ENCODE measurements at regions not wholly inside any gene's neighbourhood (a gene's known extent, or its start where the extent isn't known, plus 50 kb on each side); places are given as distances from the start of the nearest gene placed in this dataset.

DNA sequence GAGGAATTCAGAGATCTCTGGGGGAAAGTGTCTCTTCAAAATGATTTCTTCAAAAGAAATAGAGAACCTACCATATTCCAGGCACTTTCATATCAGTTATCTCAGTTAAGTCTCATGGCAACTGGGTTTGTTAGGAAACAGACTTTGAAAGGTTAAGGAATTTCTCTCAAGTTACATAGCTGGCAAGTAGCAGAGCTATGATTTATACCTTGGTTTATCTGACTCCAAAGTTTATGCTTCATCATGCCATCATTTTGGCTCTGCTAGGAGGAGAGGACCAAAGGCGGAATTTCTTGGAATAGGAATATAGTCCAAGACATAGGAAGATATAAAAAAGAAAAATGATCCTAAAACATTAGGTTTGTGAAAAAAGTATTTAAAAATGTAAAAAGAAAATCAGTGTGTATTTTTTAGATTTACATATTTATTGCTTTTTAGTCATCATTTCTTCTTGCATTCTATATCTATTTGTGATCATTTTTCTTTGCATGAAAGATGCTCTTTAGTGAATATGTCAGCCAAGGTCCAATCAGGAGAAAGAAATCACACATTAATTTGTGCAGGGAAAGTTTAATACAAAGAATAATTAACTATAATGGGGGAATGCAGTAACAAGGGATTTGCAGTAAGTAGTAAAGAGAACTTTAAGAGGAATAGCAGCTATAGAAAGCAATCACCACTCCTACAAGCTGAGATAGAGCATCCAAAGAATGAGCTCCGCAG is 199.1 kb upstream of the ZBED5 start:
- Histone ChIP-seq H3K36me3 (ENCODE audit: low read depth) (no peaks in the 10 kb centered on the region), H3K79me2 (ENCODE audit: insufficient read depth) (no peaks in the 10 kb centered on the region), H3K9me3 (ENCODE audit: low read depth) (no peaks in the 10 kb centered on the region), H3K4me2 (ENCODE audit: unreplicated experiment) (no peak overlapping the region), H3F3A (ENCODE audit: insufficient read depth) (no peaks in the 10 kb centered on the region), H2AFZ (no peak overlapping the region), H3K27ac (no peak overlapping the region), H3K9ac (no peak overlapping the region), H4K20me1 (ENCODE audit: insufficient read depth) (no peaks in the 10 kb centered on the region), H3K27me3 (replicated peaks; ENCODE audit: insufficient read depth) (peaks cover 21% of the 10 kb centered on the region), H3K4me3 (no peak overlapping the region), H3K9me2 (ENCODE audit: insufficient read depth) (no peaks in the 10 kb centered on the region), H3K4me1 (ENCODE audit: insufficient read depth) (no peaks in the 10 kb centered on the region)
- TF ChIP-seq EZH2phosphoT487 (IDR thresholded peaks at IDR 0.05; ENCODE audit: insufficient read depth, low read depth) (no peak), EZH2 (IDR thresholded peaks at IDR 0.05; ENCODE audit: insufficient read depth, poor library complexity, severe bottlenecking) (no peak)
- in situ Hi-C loops (cut with MboI), result no loop called here
- no peak for DNase-seq
- WGBS, 2 experiments (ENCODE audit: low coverage in 1 of 2, low lambda C conversion rate in 2 of 2, missing lambda C conversion rate in 2 of 2), result 53 to 56% methylated on average over 2 of the region's 2 CpGs

DNA sequence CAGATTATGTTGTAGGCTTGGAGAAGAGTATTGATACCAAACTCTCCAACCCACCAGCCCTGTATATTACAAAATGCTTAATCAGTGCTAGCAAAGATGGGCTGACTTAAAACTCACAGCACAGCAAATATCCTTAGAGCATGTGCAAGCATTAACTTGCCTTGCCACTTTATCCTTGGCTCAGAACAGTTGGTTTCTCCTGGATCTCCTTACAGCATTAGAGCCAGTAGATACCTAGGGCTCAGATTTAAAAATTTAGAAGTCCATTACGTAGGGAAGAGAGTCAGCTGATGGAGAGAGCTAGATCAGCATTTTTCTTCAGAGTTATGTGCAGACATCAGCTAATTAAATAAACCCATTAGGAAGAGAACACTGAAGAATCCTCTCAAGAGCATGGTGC is 198.5 kb upstream of the ZBED5 start:
- H3F3A ChIP-seq (ENCODE audit: insufficient read depth), result no peaks in the 10 kb centered on the region
- H3K4me1 ChIP-seq (ENCODE audit: insufficient read depth), result no peaks in the 10 kb centered on the region
- no peak overlapping the region for H3K27ac ChIP-seq
- H2AFZ ChIP-seq, result no peak overlapping the region
- no peaks in the 10 kb centered on the region for H3K79me2 ChIP-seq (ENCODE audit: insufficient read depth)
- H3K27me3 ChIP-seq (replicated peaks; ENCODE audit: insufficient read depth), result peaks cover 18% of the 10 kb centered on the region
- H3K9ac ChIP-seq, result no peak overlapping the region
- H3K9me3 ChIP-seq (ENCODE audit: low read depth), result no peaks in the 10 kb centered on the region
- in situ Hi-C loops (cut with MboI), result no loop called here
- 3 to 7% methylated on average over 1 of the region's 1 CpG for WGBS, 2 experiments (ENCODE audit: low coverage in 1 of 2, low lambda C conversion rate in 2 of 2, missing lambda C conversion rate in 2 of 2)
- H3K9me2 ChIP-seq (ENCODE audit: insufficient read depth), result no peaks in the 10 kb centered on the region
- no peaks in the 10 kb centered on the region for H4K20me1 ChIP-seq (ENCODE audit: insufficient read depth)
- TF ChIP-seq EZH2 (IDR thresholded peaks at IDR 0.05; ENCODE audit: insufficient read depth, poor library complexity, severe bottlenecking), result no peak
- no peak for TF ChIP-seq EZH2phosphoT487 (IDR thresholded peaks at IDR 0.05; ENCODE audit: insufficient read depth, low read depth)
- DNase-seq, result no peak
- no peak overlapping the region for H3K4me3 ChIP-seq
- H3K4me2 ChIP-seq (ENCODE audit: unreplicated experiment), result no peak overlapping the region
- H3K36me3 ChIP-seq (ENCODE audit: low read depth), result no peaks in the 10 kb centered on the region

DNA sequence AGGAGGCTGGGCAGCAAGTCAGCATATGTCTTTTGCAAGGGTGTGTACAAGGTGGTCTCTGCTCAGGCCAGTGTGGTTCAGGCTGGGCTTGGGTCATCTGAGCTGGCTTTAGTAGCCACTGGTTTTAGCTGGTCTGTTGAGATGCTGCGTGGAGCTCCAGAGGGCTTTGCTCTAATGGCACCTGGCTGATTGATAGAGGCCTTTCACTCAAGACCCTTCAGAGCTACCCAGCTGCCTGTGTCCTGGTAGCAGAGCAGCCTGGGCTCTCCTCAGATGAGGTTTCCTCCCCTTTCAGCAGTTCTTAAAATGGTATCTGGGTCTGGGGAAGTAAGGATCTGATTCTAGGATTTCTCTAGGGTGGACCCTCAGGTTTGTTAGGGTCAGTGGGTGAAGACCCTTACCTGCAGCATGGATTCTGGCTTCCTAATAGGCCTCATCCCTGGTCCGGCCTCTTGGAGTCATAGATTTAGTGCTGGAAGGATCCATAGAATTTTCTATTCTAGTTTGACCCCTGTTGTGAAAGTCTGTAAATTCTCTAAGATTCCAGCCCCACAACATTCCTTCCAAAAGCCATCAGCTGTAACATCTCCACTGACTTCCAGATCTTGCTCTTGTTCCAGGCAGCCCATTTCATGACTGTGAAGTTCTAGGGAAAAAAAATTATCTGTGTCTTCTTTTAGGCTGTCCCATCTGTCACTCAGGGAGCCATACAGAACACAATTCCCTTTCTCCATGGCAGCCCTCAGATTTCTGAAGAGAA is 190.2 kb upstream of the ZBED5 start:
- no peaks in the 10 kb centered on the region for H3K36me3 ChIP-seq (ENCODE audit: low read depth)
- no peak overlapping the region for H2AFZ ChIP-seq
- no peak overlapping the region for H3K4me3 ChIP-seq
- in situ Hi-C loops (cut with MboI), result loop anchor here (10.0 kb wide), 1 partner anchor 737 kb away; no protein-coding TSS in a partner anchor
- H3K27me3 ChIP-seq (replicated peaks; ENCODE audit: insufficient read depth), result no peaks in the 10 kb centered on the region
- TF ChIP-seq EZH2 (IDR thresholded peaks at IDR 0.05; ENCODE audit: insufficient read depth, poor library complexity, severe bottlenecking) (no peak), EZH2phosphoT487 (IDR thresholded peaks at IDR 0.05; ENCODE audit: insufficient read depth, low read depth) (no peak)
- H3K79me2 ChIP-seq (ENCODE audit: insufficient read depth), result no peaks in the 10 kb centered on the region
- WGBS, 2 experiments (ENCODE audit: low coverage in 1 of 2, low lambda C conversion rate in 2 of 2, missing lambda C conversion rate in 2 of 2), result 11 to 23% methylated on average over 2 of the region's 2 CpGs
- H3K4me2 ChIP-seq (ENCODE audit: unreplicated experiment), result no peak overlapping the region
- H3F3A ChIP-seq (ENCODE audit: insufficient read depth), result no peaks in the 10 kb centered on the region
- no peak overlapping the region for H3K9ac ChIP-seq
- H4K20me1 ChIP-seq (ENCODE audit: insufficient read depth), result no peaks in the 10 kb centered on the region
- no peak for DNase-seq
- H3K4me1 ChIP-seq (ENCODE audit: insufficient read depth), result no peaks in the 10 kb centered on the region
- H3K9me2 ChIP-seq (ENCODE audit: insufficient read depth), result no peaks in the 10 kb centered on the region
- H3K9me3 ChIP-seq (ENCODE audit: low read depth), result no peaks in the 10 kb centered on the region
- H3K27ac ChIP-seq, result no peak overlapping the region

DNA sequence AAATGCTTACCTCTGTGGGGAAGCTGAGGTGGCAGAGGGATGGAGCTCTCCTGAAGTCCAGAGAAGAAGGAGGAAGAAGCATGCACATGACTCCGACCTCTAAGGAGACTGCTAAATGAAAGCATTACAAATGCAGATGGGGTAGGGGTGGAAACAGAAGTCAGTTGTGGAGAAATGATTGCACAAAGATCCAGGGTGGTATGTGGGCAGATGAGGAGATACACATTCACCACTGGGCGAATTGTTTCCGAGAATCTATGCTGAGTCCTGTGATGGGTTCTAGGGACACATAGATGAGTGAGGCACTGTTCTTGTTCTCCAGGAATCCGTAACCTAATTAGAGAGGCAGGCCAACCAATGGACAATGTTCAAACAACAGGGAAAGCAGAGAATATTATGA is 188.9 kb upstream of the ZBED5 start:
- H3K27ac ChIP-seq, result no peak overlapping the region
- no peak overlapping the region for H2AFZ ChIP-seq
- 0 out of 2 replicates have a peak, but pooled peaks cover 3% of the 10 kb centered on the region for H3K27me3 ChIP-seq (replicated peaks; ENCODE audit: insufficient read depth)
- no peak overlapping the region for H3K9ac ChIP-seq
- H3K4me1 ChIP-seq (ENCODE audit: insufficient read depth), result no peaks in the 10 kb centered on the region
- in situ Hi-C loops (cut with MboI), result loop anchor here (10.0 kb wide), 1 partner anchor 738 kb away; no protein-coding TSS in a partner anchor
- no peaks in the 10 kb centered on the region for H3K9me2 ChIP-seq (ENCODE audit: insufficient read depth)
- H3F3A ChIP-seq (ENCODE audit: insufficient read depth), result no peaks in the 10 kb centered on the region
- no peaks in the 10 kb centered on the region for H3K36me3 ChIP-seq (ENCODE audit: low read depth)
- TF ChIP-seq EZH2phosphoT487 (IDR thresholded peaks at IDR 0.05; ENCODE audit: insufficient read depth, low read depth) (no peak), EZH2 (IDR thresholded peaks at IDR 0.05; ENCODE audit: insufficient read depth, poor library complexity, severe bottlenecking) (no peak)
- 52 to 55% methylated on average over 4 of the region's 4 CpGs for WGBS, 2 experiments (ENCODE audit: low coverage in 1 of 2, low lambda C conversion rate in 2 of 2, missing lambda C conversion rate in 2 of 2)
- H3K4me2 ChIP-seq (ENCODE audit: unreplicated experiment), result no peak overlapping the region
- no peak overlapping the region for H3K4me3 ChIP-seq
- H3K79me2 ChIP-seq (ENCODE audit: insufficient read depth), result no peaks in the 10 kb centered on the region
- no peaks in the 10 kb centered on the region for H4K20me1 ChIP-seq (ENCODE audit: insufficient read depth)
- no peak for DNase-seq
- H3K9me3 ChIP-seq (ENCODE audit: low read depth), result no peaks in the 10 kb centered on the region

Data from GM23248 (cell line).